Neural cell (in vitro differentiated cells): ENCODE measurements at regions not wholly inside any gene's neighbourhood (a gene's known extent, or its start where the extent isn't known, plus 50 kb on each side); places are given as distances from the start of the nearest gene placed in this dataset.
"Not testable (repeated sequence)": the region's sequence is repeated elsewhere in the genome, so short reads cannot be mapped to it uniquely, and the experiment has no call there.

Source experiments
- H2AFZ ChIP-seq: fragments of 200-600, 300-800 bp; sonication (generic), shearing (Covaris generic); 2 replicates; pipeline ENCODE4 v1.6.0; 2014; ENCODE audit warnings: low read depth, mild to moderate bottlenecking, antibody characterized with exemption, low read length, moderate library complexity
- H3F3A ChIP-seq: fragments of 200-600 bp; shearing (Covaris generic); 2 replicates; pipeline ENCODE4 v1.6.1; 2016; ENCODE audit warnings: mild to moderate bottlenecking, moderate library complexity, mixed read lengths, antibody characterized with exemption, low read length; ENCODE audit not compliant: insufficient read depth, poor library complexity, severe bottlenecking
- H3K27ac ChIP-seq: fragments of 200-600, 300-800 bp; sonication (generic), shearing (Covaris generic); 2 replicates; pipeline ENCODE4 v1.5.1; 2014; ENCODE audit warnings: mild to moderate bottlenecking, low read length, moderate library complexity
- H3K27me3 ChIP-seq: fragments of 300-800, 200-600 bp; sonication (generic), shearing (Covaris generic); 2 replicates; pipeline ENCODE4 v1.6.0; 2014; ENCODE audit warnings: mild to moderate bottlenecking, low read depth, low read length, moderate library complexity; ENCODE audit not compliant: insufficient read depth
- H3K36me3 ChIP-seq: fragments of 300-800, 200-600 bp; sonication (generic), shearing (Covaris generic); 2 replicates; pipeline ENCODE4 v1.5.1; 2014; ENCODE audit warnings: mild to moderate bottlenecking, antibody characterized with exemption, low read length, moderate library complexity; ENCODE audit not compliant: insufficient read depth
- H3K4me2 ChIP-seq: fragments of 300-800, 200-600 bp; sonication (generic), shearing (Covaris generic); 2 replicates; pipeline ENCODE4 v1.6.0; 2014; ENCODE audit warnings: mild to moderate bottlenecking, low read length
- H3K4me3 ChIP-seq: fragments of 300-800, 200-600 bp; sonication (generic), shearing (Covaris generic); 2 replicates; pipeline ENCODE4 v1.5.1; 2014; ENCODE audit warnings: mild to moderate bottlenecking, low read length, moderate library complexity
- H3K79me2 ChIP-seq: fragments of 200-600 bp; shearing (Covaris generic); replicated peaks from 2 replicates; pipeline ENCODE4 v1.6.0; 2014; ENCODE audit warnings: mild to moderate bottlenecking, low read length, moderate library complexity; ENCODE audit not compliant: insufficient read depth
- H3K9ac ChIP-seq: fragments of 300-800, 200-600 bp; sonication (generic), shearing (Covaris generic); 2 replicates; pipeline ENCODE4 v1.6.1; 2016; ENCODE audit warnings: mild to moderate bottlenecking, low read length, mixed read lengths
- H3K9me2 ChIP-seq: fragments of 200-600 bp; shearing (Covaris generic); 2 replicates; pipeline ENCODE4 v1.6.1; 2016; ENCODE audit warnings: mild to moderate bottlenecking, low read length, mixed read lengths; ENCODE audit not compliant: insufficient read depth
- H3K9me3 ChIP-seq: fragments of 200-600, 300-800 bp; sonication (generic), shearing (Covaris generic); 2 replicates; pipeline ENCODE4 v1.6.1; 2016; ENCODE audit warnings: mild to moderate bottlenecking, mixed run types, low read length, moderate library complexity, mixed read lengths
- H4K20me1 ChIP-seq: fragments of 200-600 bp; shearing (Covaris generic); 2 replicates; pipeline ENCODE4 v1.6.1; 2016; ENCODE audit warnings: mild to moderate bottlenecking, mixed run types; ENCODE audit not compliant: insufficient read depth
- CTCF ChIP-seq: fragments of 450-650 bp; IDR thresholded peaks from 2 replicates; pipeline ENCODE4 v1.5.1; 2014; ENCODE audit warnings: antibody characterized with exemption, mild to moderate bottlenecking, moderate library complexity; ENCODE audit not compliant: poor library complexity, severe bottlenecking
- EP300 ChIP-seq: fragments of 450-650 bp; conservative IDR thresholded peaks from 2 replicates; pipeline ENCODE4 v1.6.1; 2014; ENCODE audit warnings: antibody characterized with exemption, mild to moderate bottlenecking, moderate library complexity; ENCODE audit not compliant: poor library complexity, severe bottlenecking
- EZH2 ChIP-seq: fragments of 200-600, 300-800 bp; shearing (Covaris generic), sonication (generic); IDR thresholded peaks from 2 replicates; pipeline ENCODE4 v1.6.1; 2014; ENCODE audit warnings: antibody characterized with exemption, low read length, borderline replicate concordance, mild to moderate bottlenecking; ENCODE audit not compliant: insufficient read depth, poor library complexity, severe bottlenecking
- MXI1 ChIP-seq: fragments of 450-650 bp; conservative IDR thresholded peaks from 2 replicates; pipeline ENCODE4 v1.6.1; 2014; ENCODE audit warnings: antibody characterized with exemption, mild to moderate bottlenecking; ENCODE audit not compliant: poor library complexity, severe bottlenecking
- POLR2AphosphoS5 ChIP-seq: IDR thresholded peaks from 2 replicates; pipeline ENCODE4 v1.6.1; 2012
- RAD21 ChIP-seq: fragments of 450-650 bp; conservative IDR thresholded peaks from 2 replicates; pipeline ENCODE4 v1.6.1; 2014; ENCODE audit warnings: antibody characterized with exemption, mild to moderate bottlenecking, moderate library complexity
- REST ChIP-seq: IDR thresholded peaks from 2 replicates; pipeline ENCODE4 v1.6.1; 2012; ENCODE audit warnings: borderline replicate concordance
- SMC3 ChIP-seq: fragments of 450-650 bp; conservative IDR thresholded peaks from 2 replicates; pipeline ENCODE4 v1.6.1; 2014; ENCODE audit warnings: antibody characterized with exemption, mild to moderate bottlenecking, moderate library complexity; ENCODE audit not compliant: poor library complexity
- TAF1 ChIP-seq: IDR thresholded peaks from 2 replicates; pipeline ENCODE4 v1.6.1; 2012; ENCODE audit warnings: low read depth

GRCh38 chr10:8346861-8347260, 292.4 kb downstream of the GATA3 start:
- no peaks in the 10 kb centered on the region for H3K36me3 ChIP-seq
- no peak overlapping the region for H3K4me3 ChIP-seq
- H3K79me2 ChIP-seq = no peaks in the 10 kb centered on the region
- no peak overlapping the region for H3K27ac ChIP-seq
- no peak overlapping the region for H3K9ac ChIP-seq
- no peaks in the 10 kb centered on the region for H3K27me3 ChIP-seq
- H4K20me1 ChIP-seq = no peaks in the 10 kb centered on the region
- no peaks in the 10 kb centered on the region for H3F3A ChIP-seq
- no peaks in the 10 kb centered on the region for H3K9me3 ChIP-seq
- no peak overlapping the region for H3K4me2 ChIP-seq
- no peaks in the 10 kb centered on the region for H3K9me2 ChIP-seq
- TF ChIP-seq RAD21 (no peak), REST (no peak), CTCF (no peak), EZH2 (no peak), EP300 (no peak), TAF1 (no peak), POLR2AphosphoS5 (no peak), MXI1 (no peak), SMC3 (no peak)
- no peak overlapping the region for H2AFZ ChIP-seq

- H3K9me2 ChIP-seq, H3K36me3 ChIP-seq, H3K4me2 ChIP-seq, H3F3A ChIP-seq, H3K9ac ChIP-seq, H3K27me3 ChIP-seq, H4K20me1 ChIP-seq, H2AFZ ChIP-seq, H3K79me2 ChIP-seq, H3K27ac ChIP-seq, H3K4me3 ChIP-seq, H3K9me3 ChIP-seq: not testable (repeated sequence)
Observed at GRCh38 chr10:8347614-8348013, 293.1 kb downstream of the GATA3 start.

- TF ChIP-seq EZH2 = no peak
- TF ChIP-seq CTCF = no peak
- TF ChIP-seq EP300 = no peak
- TF ChIP-seq TAF1 = no peak
- TF ChIP-seq MXI1 = no peak
- no peak for TF ChIP-seq RAD21
- no peak for TF ChIP-seq POLR2AphosphoS5
- TF ChIP-seq REST = no peak
- no peak for TF ChIP-seq SMC3
- Histone ChIP-seq H3K4me2 (no peak overlapping the region), H3K9me2 (no peaks in the 10 kb centered on the region), H3K9me3 (no peaks in the 10 kb centered on the region), H4K20me1 (no peaks in the 10 kb centered on the region), H3K36me3 (no peaks in the 10 kb centered on the region), H3K4me3 (no peak overlapping the region), H3K27me3 (no peaks in the 10 kb centered on the region), H3K79me2 (no peaks in the 10 kb centered on the region), H2AFZ (no peak overlapping the region), H3K9ac (no peak overlapping the region), H3K27ac (no peak overlapping the region), H3F3A (no peaks in the 10 kb centered on the region)
Observed at GRCh38 chr10:8349610-8350249, 295.2 kb downstream of the GATA3 start.
